ENCODE measurements at regions not wholly inside any gene's neighbourhood (a gene's known extent, or its start where the extent isn't known, plus 50 kb on each side); places are given as distances from the start of the nearest gene placed in this dataset.

GRCh38 chr19:28836421-28836820, 376.5 kb downstream of the UQCRFS1 start:
- Histone ChIP-seq H3K9me3 (replicated peaks) (no peaks in the 10 kb centered on the region), H3K27ac (replicated peaks) (no peak overlapping the region), H3K4me1 (no peaks in the 10 kb centered on the region), H3K4me3 (no peak overlapping the region), H3K36me3 (no peaks in the 10 kb centered on the region), H3K27me3 (ENCODE audit: low read depth) (peaks cover 15% of the 10 kb centered on the region)
- intact Hi-C loops (cut with micrococcal nuclease) = no loop called here
- no peak for DNase-seq
- TF ChIP-seq, protein P1, sequence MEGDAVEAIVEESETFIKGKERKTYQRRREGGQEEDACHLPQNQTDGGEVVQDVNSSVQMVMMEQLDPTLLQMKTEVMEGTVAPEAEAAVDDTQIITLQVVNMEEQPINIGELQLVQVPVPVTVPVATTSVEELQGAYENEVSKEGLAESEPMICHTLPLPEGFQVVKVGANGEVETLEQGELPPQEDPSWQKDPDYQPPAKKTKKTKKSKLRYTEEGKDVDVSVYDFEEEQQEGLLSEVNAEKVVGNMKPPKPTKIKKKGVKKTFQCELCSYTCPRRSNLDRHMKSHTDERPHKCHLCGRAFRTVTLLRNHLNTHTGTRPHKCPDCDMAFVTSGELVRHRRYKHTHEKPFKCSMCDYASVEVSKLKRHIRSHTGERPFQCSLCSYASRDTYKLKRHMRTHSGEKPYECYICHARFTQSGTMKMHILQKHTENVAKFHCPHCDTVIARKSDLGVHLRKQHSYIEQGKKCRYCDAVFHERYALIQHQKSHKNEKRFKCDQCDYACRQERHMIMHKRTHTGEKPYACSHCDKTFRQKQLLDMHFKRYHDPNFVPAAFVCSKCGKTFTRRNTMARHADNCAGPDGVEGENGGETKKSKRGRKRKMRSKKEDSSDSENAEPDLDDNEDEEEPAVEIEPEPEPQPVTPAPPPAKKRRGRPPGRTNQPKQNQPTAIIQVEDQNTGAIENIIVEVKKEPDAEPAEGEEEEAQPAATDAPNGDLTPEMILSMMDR (IDR thresholded peaks at IDR 0.05; ENCODE audit: borderline replicate concordance) = no peak

GRCh38 chr19:28834996-28835395, 378.0 kb downstream of the UQCRFS1 start:
- Histone ChIP-seq H3K27me3 (ENCODE audit: low read depth) (peaks cover 16% of the 10 kb centered on the region), H3K4me3 (no peak overlapping the region), H3K36me3 (no peaks in the 10 kb centered on the region), H3K9me3 (replicated peaks) (no peaks in the 10 kb centered on the region), H3K27ac (replicated peaks) (no peak overlapping the region), H3K4me1 (no peaks in the 10 kb centered on the region)
- intact Hi-C loops (cut with micrococcal nuclease) = no loop called here
- no peak for DNase-seq
- TF ChIP-seq, protein P1 (IDR thresholded peaks at IDR 0.05; ENCODE audit: borderline replicate concordance) = no peak

- no peaks in the 10 kb centered on the region for H3K4me1 ChIP-seq
- no peak overlapping the region for H3K4me3 ChIP-seq
- no peaks in the 10 kb centered on the region for H3K9me3 ChIP-seq (replicated peaks)
- peaks cover 16% of the 10 kb centered on the region for H3K27me3 ChIP-seq (ENCODE audit: low read depth)
- TF ChIP-seq, protein P1 (IDR thresholded peaks at IDR 0.05; ENCODE audit: borderline replicate concordance) = no peak
- intact Hi-C loops (cut with micrococcal nuclease) = no loop called here
- no peaks in the 10 kb centered on the region for H3K36me3 ChIP-seq
- no peak for DNase-seq
- no peak overlapping the region for H3K27ac ChIP-seq (replicated peaks)
Observed at GRCh38 chr19:28831462-28831861, 381.5 kb downstream of the UQCRFS1 start.

DNA sequence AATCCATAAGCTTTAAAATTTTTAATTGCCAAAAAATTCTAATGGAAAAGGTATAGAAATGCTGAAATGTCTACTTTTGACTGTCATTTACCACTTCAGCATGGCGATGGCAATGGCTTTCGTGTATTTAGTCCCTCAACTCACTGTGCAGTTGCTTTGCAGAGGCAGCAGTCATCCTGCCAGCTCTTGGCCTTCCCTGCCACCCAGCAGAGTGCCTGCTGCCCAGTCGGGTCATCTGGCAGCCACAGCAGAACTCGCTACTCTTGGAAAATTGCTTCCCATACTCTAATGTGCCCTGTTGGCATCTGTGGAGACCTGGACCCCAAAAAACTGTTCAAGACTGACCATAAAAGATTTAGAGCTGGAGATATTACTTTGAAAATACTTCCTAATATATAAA, 383.2 kb downstream of the UQCRFS1 start:
- Histone ChIP-seq H3K4me1 (no peaks in the 10 kb centered on the region), H3K27me3 (ENCODE audit: low read depth) (peaks cover 16% of the 10 kb centered on the region), H3K9me3 (replicated peaks) (no peaks in the 10 kb centered on the region), H3K4me3 (no peak overlapping the region), H3K36me3 (no peaks in the 10 kb centered on the region), H3K27ac (replicated peaks) (no peak overlapping the region)
- TF ChIP-seq, protein P1 (IDR thresholded peaks at IDR 0.05; ENCODE audit: borderline replicate concordance) = no peak
- intact Hi-C loops (cut with micrococcal nuclease) = no loop called here
- peak; percentile 27 for DNase-seq

DNA sequence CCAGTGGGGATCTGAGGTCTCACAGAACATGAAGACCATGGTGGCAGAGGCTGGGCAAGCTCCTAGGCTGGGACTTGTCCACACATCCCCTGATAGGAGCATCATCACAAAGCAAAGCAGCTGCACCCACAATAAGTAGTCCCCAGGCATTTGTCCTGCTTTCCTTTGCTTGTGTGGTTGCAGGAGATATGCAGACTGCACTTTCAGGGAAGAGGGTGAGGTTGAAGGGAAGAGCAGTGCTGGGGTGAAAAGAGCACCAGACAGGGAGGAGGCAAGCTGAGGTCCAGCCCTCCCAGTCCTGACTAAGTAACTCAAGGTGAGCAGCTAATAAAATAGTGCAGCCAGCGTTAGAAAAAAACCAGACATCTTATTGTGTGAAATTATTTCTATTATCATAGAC, 383.6 kb downstream of the UQCRFS1 start:
- Histone ChIP-seq H3K36me3 (no peaks in the 10 kb centered on the region), H3K9me3 (replicated peaks) (no peaks in the 10 kb centered on the region), H3K4me1 (no peaks in the 10 kb centered on the region), H3K4me3 (no peak overlapping the region), H3K27me3 (ENCODE audit: low read depth) (peaks cover 13% of the 10 kb centered on the region), H3K27ac (replicated peaks) (no peak overlapping the region)
- TF ChIP-seq, protein P1 (IDR thresholded peaks at IDR 0.05; ENCODE audit: borderline replicate concordance) = no peak
- DNase-seq = no peak
- intact Hi-C loops (cut with micrococcal nuclease) = no loop called here

Measured in left ventricle myocardium inferior (tissue), 1 donor.